DMS 273 (cell line): ENCODE measurements at regions not wholly inside any gene's neighbourhood (a gene's known extent, or its start where the extent isn't known, plus 50 kb on each side); places are given as distances from the start of the nearest gene placed in this dataset.
A peak's percentile ranks its signal among the peaks of the same experiment; 100 is the strongest.
"Not testable (repeated sequence)": the region's sequence is repeated elsewhere in the genome, so short reads cannot be mapped to it uniquely, and the experiment has no call there.

ENCODE experiments used
- DNase-seq: peaks from one replicate; lab custom pipeline; 2025; ENCODE audit not compliant: unreplicated experiment; lab: John Stamatoyannopoulos, UW

GRCh38 chrX:90112365-90112764, 190.7 kb downstream of the TGIF2LX start:
- not testable (repeated sequence) for DNase-seq

- DNase-seq: not testable (repeated sequence)
Measured at GRCh38 chrX:90134947-90135346, 213.2 kb downstream of the TGIF2LX start.

GRCh38 chrX:90178976-90179375, 257.3 kb downstream of the TGIF2LX start:
- DNase-seq: peak; percentile 12

- not testable (repeated sequence) for DNase-seq
Measured at GRCh38 chrX:90189046-90189445, 267.3 kb downstream of the TGIF2LX start.

GRCh38 chrX:90206840-90207239, 285.1 kb downstream of the TGIF2LX start:
- DNase-seq: not testable (repeated sequence)

GRCh38 chrX:90222620-90223019, 300.9 kb downstream of the TGIF2LX start:
- not testable (repeated sequence) for DNase-seq

GRCh38 chrX:90271645-90272044, 349.9 kb downstream of the TGIF2LX start:
- DNase-seq: not testable (repeated sequence)
